ENCODE measurements at regions not wholly inside any gene's neighbourhood (a gene's known extent, or its start where the extent isn't known, plus 50 kb on each side); places are given as distances from the start of the nearest gene placed in this dataset.

DNA sequence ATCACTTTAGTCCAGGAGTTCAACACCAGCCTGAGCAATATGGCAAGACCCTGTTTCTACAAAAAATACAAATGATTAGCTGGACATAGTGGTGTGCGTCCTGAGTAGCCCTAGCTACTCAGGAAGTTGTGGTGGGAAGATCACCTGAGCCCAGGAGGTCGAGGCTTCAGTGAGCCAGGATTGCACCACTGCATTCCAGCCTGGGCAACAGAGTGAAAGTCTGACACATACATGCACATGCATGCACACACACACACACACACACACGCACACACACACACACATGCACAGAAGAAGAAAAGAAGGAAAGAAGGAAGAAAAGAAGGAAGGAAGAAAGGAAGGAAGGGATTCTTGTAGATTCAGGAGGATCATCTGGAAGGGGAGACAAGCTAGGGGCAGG lies 104.4 kb upstream of the USP25 start:
- Histone ChIP-seq H3K79me1 (ENCODE audit: low read depth in 1 of 2, low read length in 2 of 2) (no peaks in the 10 kb centered on the region), H3K4me1 (ENCODE audit: control insufficient read depth, insufficient read depth, low read length) (no peaks in the 10 kb centered on the region), H3K27ac (ENCODE audit: insufficient read depth, low read length) (no peak overlapping the region), H4K8ac (ENCODE audit: low read depth in 2 of 2, low read length in 2 of 2) (no peak overlapping the region), H3K56ac (ENCODE audit: extremely low read depth, insufficient read depth, low read length) (no peak overlapping the region), H2AK5ac (ENCODE audit: low read depth, low read length) (no peak overlapping the region), H2BK120ac (ENCODE audit: low read depth, low read length) (no peak overlapping the region), H3K9me1 (ENCODE audit: insufficient read depth, low read length) (peaks cover 5% of the 10 kb centered on the region), H3K9ac (ENCODE audit: low read depth, low read length) (no peak overlapping the region), H2AFZ (replicated peaks; ENCODE audit: low read length, poor library complexity) (no peak overlapping the region), H2AK9ac (replicated peaks; ENCODE audit: low read depth, low read length, poor library complexity) (no peak overlapping the region), H3K27me3 (ENCODE audit: control insufficient read depth, insufficient read depth, low read length) (no peaks in the 10 kb centered on the region; the same call in 1 of the 2 replicates), H4K5ac (ENCODE audit: low read depth, low read length) (no peak overlapping the region), H3K4me3 (ENCODE audit: insufficient read depth, low read depth, low read length) (no peak overlapping the region), H2BK15ac (ENCODE audit: low read depth, low read length) (no peak overlapping the region), H3K14ac (replicated peaks; ENCODE audit: low read depth, low read length) (no peak overlapping the region), H3K23ac (ENCODE audit: low read depth, low read length) (no peak overlapping the region), H2BK5ac (ENCODE audit: low read depth, low read length, poor library complexity, severe bottlenecking) (no peak overlapping the region), H4K20me1 (ENCODE audit: insufficient read depth, low read length) (no peaks in the 10 kb centered on the region), H2BK20ac (ENCODE audit: low read depth, low read length) (no peak overlapping the region), H3K4me2 (ENCODE audit: low read depth, low read length) (no peak overlapping the region), H3K9me3 (ENCODE audit: control insufficient read depth, insufficient read depth, low read length) (no peaks in the 10 kb centered on the region), H3K4ac (ENCODE audit: low read depth, low read length) (no peak overlapping the region), H4K91ac (ENCODE audit: insufficient read depth, low read depth, low read length) (no peak overlapping the region), H3K18ac (ENCODE audit: low read depth, low read length) (no peak overlapping the region), H3K36me3 (ENCODE audit: control insufficient read depth, insufficient read depth, low read length) (no peaks in the 10 kb centered on the region)
- ChIA-PET POLR2A (ENCODE audit: unreplicated experiment) (no interaction called here), CTCF (no interaction called here)
- ATAC-seq (ENCODE audit: low read depth), result no peak
- in situ Hi-C loops (cut with MboI; ENCODE audit: low sequenced_read_pairs), result no loop called here
- no peak for DNase-seq
- WGBS, 2 experiments (ENCODE audit: extremely low coverage in 2 of 2, insufficient read length in 1 of 2), result no CpG with 5 or more reads among the region's 3 CpGs
- intact Hi-C loops (cut with micrococcal nuclease), result loop anchor here (10.0 kb wide), 1 partner anchor 89 kb away; no protein-coding TSS in a partner anchor
- TF ChIP-seq MAFK (IDR thresholded peaks at IDR 0.05; ENCODE audit: low read depth, low read length), result no peak
- no peak for TF ChIP-seq SMC3 (IDR thresholded peaks at IDR 0.05; ENCODE audit: low read depth, low read length)
- TF ChIP-seq USF2 (IDR thresholded peaks at IDR 0.05; ENCODE audit: low read depth, low read length), result no peak
- TF ChIP-seq FOS (IDR thresholded peaks at IDR 0.05; ENCODE audit: low read depth, low read length), result no peak
- TF ChIP-seq CHD1 (IDR thresholded peaks at IDR 0.05; ENCODE audit: low read depth, low read length), result no peak
- TF ChIP-seq BHLHE40 (IDR thresholded peaks at IDR 0.05; ENCODE audit: low read depth, low read length), result no peak
- no peak for TF ChIP-seq NFE2L2 (IDR thresholded peaks at IDR 0.05; ENCODE audit: low read depth, low read length)
- no peak for TF ChIP-seq RCOR1 (IDR thresholded peaks at IDR 0.05; ENCODE audit: insufficient replicate concordance, low read length)
- TF ChIP-seq RFX5 (IDR thresholded peaks at IDR 0.05; ENCODE audit: low read depth, low read length), result no peak
- TF ChIP-seq CEBPB (IDR thresholded peaks at IDR 0.05; ENCODE audit: low read depth, low read length), result no peak
- TF ChIP-seq, protein P1, sequence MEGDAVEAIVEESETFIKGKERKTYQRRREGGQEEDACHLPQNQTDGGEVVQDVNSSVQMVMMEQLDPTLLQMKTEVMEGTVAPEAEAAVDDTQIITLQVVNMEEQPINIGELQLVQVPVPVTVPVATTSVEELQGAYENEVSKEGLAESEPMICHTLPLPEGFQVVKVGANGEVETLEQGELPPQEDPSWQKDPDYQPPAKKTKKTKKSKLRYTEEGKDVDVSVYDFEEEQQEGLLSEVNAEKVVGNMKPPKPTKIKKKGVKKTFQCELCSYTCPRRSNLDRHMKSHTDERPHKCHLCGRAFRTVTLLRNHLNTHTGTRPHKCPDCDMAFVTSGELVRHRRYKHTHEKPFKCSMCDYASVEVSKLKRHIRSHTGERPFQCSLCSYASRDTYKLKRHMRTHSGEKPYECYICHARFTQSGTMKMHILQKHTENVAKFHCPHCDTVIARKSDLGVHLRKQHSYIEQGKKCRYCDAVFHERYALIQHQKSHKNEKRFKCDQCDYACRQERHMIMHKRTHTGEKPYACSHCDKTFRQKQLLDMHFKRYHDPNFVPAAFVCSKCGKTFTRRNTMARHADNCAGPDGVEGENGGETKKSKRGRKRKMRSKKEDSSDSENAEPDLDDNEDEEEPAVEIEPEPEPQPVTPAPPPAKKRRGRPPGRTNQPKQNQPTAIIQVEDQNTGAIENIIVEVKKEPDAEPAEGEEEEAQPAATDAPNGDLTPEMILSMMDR (conservative IDR thresholded peaks at IDR 0.05; ENCODE audit: low read depth, low read length), result no peak
- BruUV-seq (replicated peaks), result no TSS peak
- dilution Hi-C loops (cut with HindIII; ENCODE audit: low sequenced_read_pairs, unreplicated experiment), result no loop called here

Data from IMR-90 (cell line).